ENCODE measurements at regions not wholly inside any gene's neighbourhood (a gene's known extent, or its start where the extent isn't known, plus 50 kb on each side); places are given as distances from the start of the nearest gene placed in this dataset.

GRCh38 chr13:61751039-61751438, 335.4 kb upstream of the PCDH20 start:
- SMC1A ChIA-PET (ENCODE audit: uncharacterized antibody, unreplicated experiment), result no interaction called here

DNA sequence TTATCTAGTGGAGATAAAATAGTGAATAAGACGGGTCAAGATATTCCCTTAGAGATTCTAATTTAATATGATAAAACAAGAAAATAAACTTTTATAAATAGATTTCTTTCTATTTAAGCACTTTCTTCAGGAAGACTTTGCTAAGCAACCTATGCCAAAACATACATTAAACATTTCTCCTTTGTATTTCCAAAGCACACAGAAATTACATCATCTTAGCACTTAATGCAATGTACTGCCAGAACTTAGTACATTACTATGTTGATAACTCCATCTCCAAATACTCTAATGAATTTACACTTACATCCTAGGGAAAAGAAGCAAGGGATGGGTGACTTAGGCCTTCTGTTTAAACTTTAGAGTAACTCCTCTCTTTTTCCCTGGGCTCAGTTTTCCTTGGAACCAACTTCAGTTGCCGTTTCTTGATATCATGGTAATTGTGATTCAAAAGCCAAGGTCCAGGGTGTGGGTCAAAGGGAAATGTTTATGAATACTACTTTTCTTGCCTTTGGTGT, 322.6 kb upstream of the PCDH20 start:
- ChIA-PET CTCF (no interaction called here), POLR2A (no interaction called here), RAD21 (ENCODE audit: unreplicated experiment) (no interaction called here), SMC1A (ENCODE audit: uncharacterized antibody, unreplicated experiment) (no interaction called here)
- Histone ChIP-seq H3K4me3 (no peak overlapping the region), H3K36me3 (ENCODE audit: control insufficient read depth in 2 of 2, insufficient read depth in 2 of 2, low read length in 1 of 2) (no peaks in the 10 kb centered on the region), H3K79me2 (ENCODE audit: control insufficient read depth, insufficient read depth, low read length) (no peaks in the 10 kb centered on the region), H3K27me3 (replicated peaks in 1 of 2; ENCODE audit: control insufficient read depth in 2 of 2, insufficient read depth in 2 of 2, low read length in 1 of 2) (no peaks in the 10 kb centered on the region), H2AFZ (ENCODE audit: control insufficient read depth, low read depth, low read length) (no peak overlapping the region), H3K9me3 (replicated peaks; ENCODE audit: control insufficient read depth, insufficient read depth, low read length) (no peaks in the 10 kb centered on the region), H3K4me1 (ENCODE audit: control insufficient read depth, insufficient read depth, low read length) (no peaks in the 10 kb centered on the region), H3K9ac (ENCODE audit: control insufficient read depth, insufficient read depth, low read length) (no peak overlapping the region), H4K20me1 (ENCODE audit: control insufficient read depth, insufficient read depth) (no peaks in the 10 kb centered on the region), H3K4me2 (ENCODE audit: control insufficient read depth, insufficient read depth) (no peak overlapping the region), H3K27ac (ENCODE audit: control insufficient read depth, insufficient read depth) (no peak overlapping the region)
- in situ Hi-C loops (cut with MboI) (no loop called here), intact Hi-C loops (cut with micrococcal nuclease; ENCODE audit: unreplicated experiment) (no loop called here)
- no peak for DNase-seq (ENCODE audit: low read depth, low spot score)
- ATAC-seq, result no peak
- 15% methylated on average over 2 of the region's 2 CpGs for WGBS (ENCODE audit: insufficient coverage, insufficient replicate concordance, low lambda C conversion rate, missing lambda C conversion rate)
- FAIRE-seq, result no peak
- BruUV-seq (replicated peaks), result no TSS peak
- TF ChIP-seq POLR2A (IDR thresholded peaks at IDR 0.05; ENCODE audit: low read depth, low read length) (no peak), LARP7 (IDR thresholded peaks at IDR 0.05) (no peak), RB1 (IDR thresholded peaks at IDR 0.05; ENCODE audit: borderline replicate concordance) (no peak), KAT2A (conservative IDR thresholded peaks at IDR 0.05; ENCODE audit: control insufficient read depth, low read depth, low read length) (no peak), SKIL (IDR thresholded peaks at IDR 0.05; ENCODE audit: low read depth, poor library complexity, severe bottlenecking) (no peak), PKNOX1 (IDR thresholded peaks at IDR 0.05) (no peak), FOXK2 (IDR thresholded peaks at IDR 0.05) (no peak), ATF7 (IDR thresholded peaks at IDR 0.05; ENCODE audit: low read depth) (no peak), NKRF (conservative IDR thresholded peaks at IDR 0.05) (no peak), JUNB (IDR thresholded peaks at IDR 0.05) (no peak), RAD21 (IDR thresholded peaks at IDR 0.05; ENCODE audit: insufficient read depth, low read depth, low read length) (no peak), FOXM1 (IDR thresholded peaks at IDR 0.05; ENCODE audit: low read depth, low read length) (no peak)

More at GRCh38 chr13:61751039-61751438, 335.4 kb upstream of the PCDH20 start:
- Histone ChIP-seq H3K9me3 (replicated peaks; ENCODE audit: control insufficient read depth, insufficient read depth, low read length) (no peaks in the 10 kb centered on the region), H2AFZ (ENCODE audit: control insufficient read depth, low read depth, low read length) (no peak overlapping the region), H3K79me2 (ENCODE audit: control insufficient read depth, insufficient read depth, low read length) (no peaks in the 10 kb centered on the region), H3K27ac (ENCODE audit: control insufficient read depth, insufficient read depth) (no peak overlapping the region), H3K4me3 (no peak overlapping the region), H3K9ac (ENCODE audit: control insufficient read depth, insufficient read depth, low read length) (no peak overlapping the region), H3K4me1 (ENCODE audit: control insufficient read depth, insufficient read depth, low read length) (no peaks in the 10 kb centered on the region), H4K20me1 (ENCODE audit: control insufficient read depth, insufficient read depth) (no peaks in the 10 kb centered on the region), H3K4me2 (ENCODE audit: control insufficient read depth, insufficient read depth) (no peak overlapping the region), H3K36me3 (ENCODE audit: control insufficient read depth in 2 of 2, insufficient read depth in 2 of 2, low read length in 1 of 2) (no peaks in the 10 kb centered on the region), H3K27me3 (replicated peaks in 1 of 2; ENCODE audit: control insufficient read depth in 2 of 2, insufficient read depth in 2 of 2, low read length in 1 of 2) (no peaks in the 10 kb centered on the region)
- DNase-seq (ENCODE audit: low read depth, low spot score) (no peak), ATAC-seq (no peak), FAIRE-seq (no peak)
- intact Hi-C loops (cut with micrococcal nuclease; ENCODE audit: unreplicated experiment) (no loop called here), in situ Hi-C loops (cut with MboI) (no loop called here)
- TF ChIP-seq, protein P1, sequence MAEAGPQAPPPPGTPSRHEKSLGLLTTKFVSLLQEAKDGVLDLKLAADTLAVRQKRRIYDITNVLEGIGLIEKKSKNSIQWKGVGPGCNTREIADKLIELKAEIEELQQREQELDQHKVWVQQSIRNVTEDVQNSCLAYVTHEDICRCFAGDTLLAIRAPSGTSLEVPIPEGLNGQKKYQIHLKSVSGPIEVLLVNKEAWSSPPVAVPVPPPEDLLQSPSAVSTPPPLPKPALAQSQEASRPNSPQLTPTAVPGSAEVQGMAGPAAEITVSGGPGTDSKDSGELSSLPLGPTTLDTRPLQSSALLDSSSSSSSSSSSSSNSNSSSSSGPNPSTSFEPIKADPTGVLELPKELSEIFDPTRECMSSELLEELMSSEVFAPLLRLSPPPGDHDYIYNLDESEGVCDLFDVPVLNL (IDR thresholded peaks at IDR 0.05; ENCODE audit: low read depth, low read length), result no peak
- ChIA-PET CTCF (no interaction called here), POLR2A (no interaction called here), RAD21 (ENCODE audit: unreplicated experiment) (no interaction called here)
- BruUV-seq (replicated peaks), result no TSS peak
